H9 (cell line): ENCODE measurements at regions not wholly inside any gene's neighbourhood (a gene's known extent, or its start where the extent isn't known, plus 50 kb on each side); places are given as distances from the start of the nearest gene placed in this dataset.
A peak's percentile ranks its signal among the peaks of the same experiment; 100 is the strongest.

Source experiments
- DNase-seq: peaks from one replicate; pipeline ENCODE4 v3.0.0-alpha.2; 2017
- H2AFZ ChIP-seq: one replicate; pipeline ENCODE4 v1.6.1; 2013; ENCODE audit warnings: mild to moderate bottlenecking, low read length, control low read depth, moderate library complexity
- H2AK5ac ChIP-seq: 2 replicates; pipeline ENCODE4 v1.6.1; 2013; ENCODE audit warnings: low read length, control low read depth, mixed read lengths; ENCODE audit not compliant: insufficient read length
- H2BK120ac ChIP-seq: one replicate; pipeline ENCODE4 v1.6.1; 2013; ENCODE audit warnings: low read depth, mild to moderate bottlenecking, low read length, control low read depth, inconsistent platforms; ENCODE audit not compliant: poor library complexity, severe bottlenecking
- H2BK12ac ChIP-seq: 2 replicates; pipeline ENCODE4 v1.6.1; 2013; ENCODE audit warnings: low read length, control low read depth, mixed read lengths, low read depth; ENCODE audit not compliant: insufficient read length
- H2BK15ac ChIP-seq: 2 replicates; pipeline ENCODE4 v1.6.1; 2013; ENCODE audit warnings: low read depth, low read length, control low read depth
- H2BK20ac ChIP-seq: one replicate; pipeline ENCODE4 v1.6.1; 2013; ENCODE audit warnings: low read depth, mild to moderate bottlenecking, low read length, control low read depth, inconsistent platforms; ENCODE audit not compliant: poor library complexity, severe bottlenecking
- H2BK5ac ChIP-seq: 2 replicates; pipeline ENCODE4 v1.6.1; 2013; ENCODE audit warnings: low read length, control low read depth, mixed read lengths; ENCODE audit not compliant: insufficient read length
- H3K14ac ChIP-seq: 2 replicates; pipeline ENCODE4 v1.6.1; 2013; ENCODE audit warnings: low read length, control low read depth; ENCODE audit not compliant: insufficient read depth
- H3K18ac ChIP-seq: 2 replicates; pipeline ENCODE4 v1.6.1; 2013; ENCODE audit warnings: low read depth, mild to moderate bottlenecking, mixed read lengths, low read length, control low read depth; ENCODE audit not compliant: insufficient read length
- H3K23ac ChIP-seq: 2 replicates; pipeline ENCODE4 v1.6.1; 2013; ENCODE audit warnings: low read length, control low read depth, mixed read lengths, low read depth; ENCODE audit not compliant: insufficient read length
- H3K23me2 ChIP-seq: 2 replicates; pipeline ENCODE4 v1.6.1; 2013; ENCODE audit warnings: low read depth, mild to moderate bottlenecking, mixed read lengths, low read length, control low read depth; ENCODE audit not compliant: insufficient read length, poor library complexity, severe bottlenecking
- H3K27ac ChIP-seq: 2 replicates; pipeline ENCODE4 v1.5.1; 2013; ENCODE audit warnings: low read length, control low read depth, mixed read lengths, low read depth; ENCODE audit not compliant: insufficient read length
- H3K27me3 ChIP-seq: 2 replicates; pipeline ENCODE4 v1.6.1; 2013; ENCODE audit warnings: low read length, control low read depth, inconsistent platforms; ENCODE audit not compliant: insufficient read depth
- H3K4ac ChIP-seq: 2 replicates; pipeline ENCODE4 v1.6.1; 2013; ENCODE audit warnings: low read depth, mild to moderate bottlenecking, control low read depth, inconsistent platforms, low read length, moderate library complexity
- H3K4me1 ChIP-seq: 2 replicates; pipeline ENCODE4 v1.6.1; 2013; ENCODE audit warnings: low read length, control low read depth, inconsistent platforms; ENCODE audit not compliant: insufficient read depth
- H3K4me2 ChIP-seq: 2 replicates; pipeline ENCODE4 v1.6.1; 2013; ENCODE audit warnings: low read length, control low read depth, mixed read lengths; ENCODE audit not compliant: insufficient read length, insufficient read depth
- H3K56ac ChIP-seq: 2 replicates; pipeline ENCODE4 v1.6.1; 2013; ENCODE audit warnings: low read depth, mild to moderate bottlenecking, mixed read lengths, low read length, control low read depth; ENCODE audit not compliant: insufficient read length
- H3K79me1 ChIP-seq: 2 replicates; pipeline ENCODE4 v1.6.1; 2013; ENCODE audit warnings: low read depth, mild to moderate bottlenecking, moderate library complexity, low read length, control low read depth, inconsistent platforms; ENCODE audit not compliant: insufficient read depth, poor library complexity, severe bottlenecking
- H3K79me2 ChIP-seq: 2 replicates; pipeline ENCODE4 v1.6.1; 2013; ENCODE audit warnings: low read length, control low read depth, inconsistent platforms; ENCODE audit not compliant: insufficient read depth
- H3K9ac ChIP-seq: 2 replicates; pipeline ENCODE4 v1.6.1; 2013; ENCODE audit warnings: low read length, control low read depth, mixed read lengths; ENCODE audit not compliant: insufficient read length; ENCODE audit errors: extremely low read depth
- H3K9me3 ChIP-seq: one replicate; pipeline ENCODE4 v1.6.1; 2013; ENCODE audit warnings: low read depth, low read length, inconsistent platforms; ENCODE audit not compliant: control insufficient read depth
- H3T11ph ChIP-seq: one replicate; pipeline ENCODE4 v1.6.1; 2013; ENCODE audit warnings: mild to moderate bottlenecking, low read length, control low read depth, inconsistent platforms
- H4K20me1 ChIP-seq: one replicate; pipeline ENCODE4 v1.6.1; 2013; ENCODE audit not compliant: control insufficient read depth, insufficient read length, insufficient read depth
- H4K5ac ChIP-seq: 2 replicates; pipeline ENCODE4 v1.6.1; 2013; ENCODE audit warnings: low read depth, mild to moderate bottlenecking, mixed read lengths, low read length, control low read depth; ENCODE audit not compliant: insufficient read length
- H4K8ac ChIP-seq: replicated peaks from 2 replicates; pipeline ENCODE4 v1.6.1; 2013; ENCODE audit warnings: low read length, control low read depth, mixed read lengths, low read depth; ENCODE audit not compliant: insufficient read length
- H4K91ac ChIP-seq: 2 replicates; pipeline ENCODE4 v1.6.1; 2013; ENCODE audit warnings: low read depth, mild to moderate bottlenecking, moderate library complexity, mixed read lengths, low read length, control low read depth; ENCODE audit not compliant: insufficient read length
- H3K27ac Mint-ChIP-seq, 3 experiments: 2 replicates in 2 of 3; 3 replicates in 1 of 3; pipeline ENCODE4 v1.8.0; 2020 to 2021; ENCODE audit warnings: mixed read lengths in 3 of 3, mild to moderate bottlenecking in 1 of 3, moderate library complexity in 1 of 3
- H3K27me3 Mint-ChIP-seq: 2 replicates; pipeline ENCODE4 v1.8.0; 2021; ENCODE audit warnings: low read depth, mild to moderate bottlenecking, moderate library complexity, mixed read lengths
- H3K36me3 Mint-ChIP-seq, 3 experiments: 2 replicates in 2 of 3; 3 replicates in 1 of 3; pipeline ENCODE4 v1.8.0; 2020 to 2021; ENCODE audit warnings: low read depth in 3 of 3, mixed read lengths in 3 of 3; ENCODE audit not compliant: insufficient read depth in 1 of 3
- H3K4me1 Mint-ChIP-seq, 2 experiments: 2 replicates each; pipeline ENCODE4 v1.8.0; 2020; ENCODE audit warnings: mixed read lengths in 2 of 2
- H3K4me3 Mint-ChIP-seq, 2 experiments: 2 replicates in 1 of 2; 3 replicates in 1 of 2; pipeline ENCODE4 v1.8.0; 2020 to 2021; ENCODE audit warnings: mild to moderate bottlenecking in 2 of 2, mixed read lengths in 2 of 2, moderate library complexity in 1 of 2
- H3K9me3 Mint-ChIP-seq, 2 experiments: 2 replicates in 1 of 2; 3 replicates in 1 of 2; pipeline ENCODE4 v1.8.0; 2020; ENCODE audit warnings: mild to moderate bottlenecking in 2 of 2, mixed read lengths in 2 of 2, moderate library complexity in 1 of 2
- CTCF ChIP-seq: fragments of 200-600 bp; sonication (generic); conservative IDR thresholded peaks from 3 replicates; pipeline ENCODE4 v1.8.0; 2021; ENCODE audit warnings: antibody characterized with exemption, mild to moderate bottlenecking
- WGBS: extraction: QIAGEN DNeasy Blood & Tissue Kit; methylation state at CpG from one replicate; pipeline ENCODE4 v1.1.7; 2013; ENCODE audit warnings: missing lambda C conversion rate, low lambda C conversion rate, mixed read lengths; ENCODE audit not compliant: insufficient read length; ENCODE audit errors: extremely low coverage; 5-methylcytosine and 5-hydroxymethylcytosine counted together

GRCh38 chr7:114825423-114825951, 96.4 kb upstream of the MDFIC start:
- H4K91ac ChIP-seq: no peak overlapping the region
- H3K4me2 ChIP-seq: peak overlapping the region; percentile 9
- no peak overlapping the region for H4K8ac ChIP-seq
- H3K27me3 ChIP-seq: no peaks in the 10 kb centered on the region
- H3K18ac ChIP-seq: no peak overlapping the region
- H3K4me1 ChIP-seq: peaks cover 5% of the 10 kb centered on the region; the same call in 1 of the 2 replicates
- H2BK15ac ChIP-seq: no peak overlapping the region
- H2BK12ac ChIP-seq: no peak overlapping the region
- H3K4ac ChIP-seq: no peak overlapping the region
- no peak overlapping the region for H4K5ac ChIP-seq
- no peaks in the 10 kb centered on the region for H3K23me2 ChIP-seq
- no peak overlapping the region for H3K56ac ChIP-seq
- DNase-seq: peak; percentile 71
- no peaks in the 10 kb centered on the region for H4K20me1 ChIP-seq
- Mint-ChIP-seq H3K36me3 (peaks cover 16 to 22% (median 17%) of the 10 kb centered on the region in 3 experiments), H3K27me3 (no peaks in the 10 kb centered on the region), H3K4me1 (peaks cover 50 to 56% of the 10 kb centered on the region in 2 experiments), H3K4me3 (no peak overlapping the region; a peak in 1 of 5 replicates), H3K9me3 (peaks cover 18 to 19% of the 10 kb centered on the region in 2 experiments), H3K27ac (peak overlapping the region; percentile 96 to 98 (median 98))
- H3K9ac ChIP-seq: no peak overlapping the region
- H2BK20ac ChIP-seq: no peak overlapping the region
- H3K9me3 ChIP-seq: no peaks in the 10 kb centered on the region
- H2BK120ac ChIP-seq: no peak overlapping the region
- no peak overlapping the region for H2BK5ac ChIP-seq
- no peak overlapping the region for H3K23ac ChIP-seq
- H2AFZ ChIP-seq: no peak overlapping the region
- H3K79me2 ChIP-seq: no peaks in the 10 kb centered on the region
- no peak overlapping the region for H2AK5ac ChIP-seq
- peak; percentile 54 for TF ChIP-seq CTCF
- no peak overlapping the region for H3K27ac ChIP-seq
- H3K14ac ChIP-seq: no peak overlapping the region
- H3K79me1 ChIP-seq: no peaks in the 10 kb centered on the region
- no peak overlapping the region for H3T11ph ChIP-seq
- no CpG with 5 or more reads among the region's 3 CpGs for WGBS
